WERI-Rb-1 (cell line): ENCODE measurements at regions not wholly inside any gene's neighbourhood (a gene's known extent, or its start where the extent isn't known, plus 50 kb on each side); places are given as distances from the start of the nearest gene placed in this dataset.

Experiments used
- DNase-seq: peaks from one replicate; pipeline ENCODE4 v3.0.0-alpha.2; 2020
- H3K27ac ChIP-seq: fragments of 250-450 bp; sonication (Bioruptor Pico); 2 replicates; pipeline ENCODE4 v1.5.1; 2020; ENCODE audit warnings: mild to moderate bottlenecking, moderate library complexity
- H3K27me3 ChIP-seq: fragments of 250-450 bp; sonication (Bioruptor Pico); 2 replicates; pipeline ENCODE4 v1.5.1; 2021; ENCODE audit warnings: mild to moderate bottlenecking, low read depth, moderate library complexity; ENCODE audit not compliant: insufficient read depth, severe bottlenecking
- H3K36me3 ChIP-seq: fragments of 250-450 bp; sonication (Bioruptor Pico); 2 replicates; pipeline ENCODE4 v1.5.1; 2020; ENCODE audit warnings: mild to moderate bottlenecking, moderate library complexity
- H3K4me3 ChIP-seq: 2 replicates; pipeline ENCODE4 v1.5.1; 2011; ENCODE audit warnings: low read depth, mild to moderate bottlenecking, control low read depth, low read length
- H3K9me3 ChIP-seq: fragments of 250-450 bp; sonication (Bioruptor Pico); 2 replicates; pipeline ENCODE4 v1.5.1; 2021; ENCODE audit warnings: mild to moderate bottlenecking, moderate library complexity; ENCODE audit not compliant: severe bottlenecking
- TF ChIP-seq, protein P1 (sequence below): IDR thresholded peaks from 2 replicates; pipeline ENCODE4 v1.5.1; 2011; ENCODE audit warnings: low read depth, mild to moderate bottlenecking, control low read depth, inconsistent platforms, low read length

DNA sequence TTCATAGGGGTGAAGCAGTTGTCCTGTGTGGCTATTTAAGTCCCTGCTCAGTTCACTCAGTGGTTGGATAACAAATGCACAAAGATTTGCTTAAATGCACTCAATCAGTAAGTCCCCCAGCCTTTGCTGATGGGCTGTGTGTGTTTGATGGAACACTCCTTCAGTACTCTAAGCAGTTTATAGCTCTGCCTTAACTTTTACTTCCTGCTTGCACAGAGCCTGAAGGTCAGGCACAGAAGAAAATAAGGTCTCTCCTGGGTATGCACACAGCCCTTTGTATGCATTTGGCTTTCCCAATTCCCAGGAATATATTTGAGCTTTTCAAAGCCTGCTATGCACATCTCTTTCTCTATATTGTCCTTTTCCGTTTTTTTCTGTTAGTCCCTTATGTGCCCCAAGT is 208.7 kb upstream of the STK17B start:
- no peak for DNase-seq
- no peaks in the 10 kb centered on the region for H3K9me3 ChIP-seq
- no peaks in the 10 kb centered on the region for H3K36me3 ChIP-seq
- TF ChIP-seq, protein P1, sequence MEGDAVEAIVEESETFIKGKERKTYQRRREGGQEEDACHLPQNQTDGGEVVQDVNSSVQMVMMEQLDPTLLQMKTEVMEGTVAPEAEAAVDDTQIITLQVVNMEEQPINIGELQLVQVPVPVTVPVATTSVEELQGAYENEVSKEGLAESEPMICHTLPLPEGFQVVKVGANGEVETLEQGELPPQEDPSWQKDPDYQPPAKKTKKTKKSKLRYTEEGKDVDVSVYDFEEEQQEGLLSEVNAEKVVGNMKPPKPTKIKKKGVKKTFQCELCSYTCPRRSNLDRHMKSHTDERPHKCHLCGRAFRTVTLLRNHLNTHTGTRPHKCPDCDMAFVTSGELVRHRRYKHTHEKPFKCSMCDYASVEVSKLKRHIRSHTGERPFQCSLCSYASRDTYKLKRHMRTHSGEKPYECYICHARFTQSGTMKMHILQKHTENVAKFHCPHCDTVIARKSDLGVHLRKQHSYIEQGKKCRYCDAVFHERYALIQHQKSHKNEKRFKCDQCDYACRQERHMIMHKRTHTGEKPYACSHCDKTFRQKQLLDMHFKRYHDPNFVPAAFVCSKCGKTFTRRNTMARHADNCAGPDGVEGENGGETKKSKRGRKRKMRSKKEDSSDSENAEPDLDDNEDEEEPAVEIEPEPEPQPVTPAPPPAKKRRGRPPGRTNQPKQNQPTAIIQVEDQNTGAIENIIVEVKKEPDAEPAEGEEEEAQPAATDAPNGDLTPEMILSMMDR = no peak
- H3K27me3 ChIP-seq = no peaks in the 10 kb centered on the region
- H3K27ac ChIP-seq = no peak overlapping the region
- H3K4me3 ChIP-seq = no peak overlapping the region

DNA sequence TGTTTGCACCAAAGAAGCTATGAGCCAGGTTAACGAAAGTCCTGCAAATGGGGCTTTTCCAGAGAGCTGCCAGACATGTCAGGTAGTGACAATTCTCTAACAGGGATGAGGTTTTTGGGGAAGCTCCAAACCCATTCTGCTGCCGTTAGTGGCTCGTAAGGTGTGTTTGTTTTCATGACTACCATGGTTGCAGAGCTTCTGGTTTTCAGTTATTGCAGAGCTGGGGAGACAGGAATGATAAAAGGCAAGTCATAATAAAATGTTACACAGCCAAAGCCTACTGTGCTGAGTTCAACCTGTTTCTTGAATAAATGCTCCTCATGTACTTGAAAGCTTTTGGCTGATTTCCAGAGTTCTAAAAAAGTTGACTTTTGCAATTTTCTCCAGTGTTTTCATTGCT is 209.2 kb upstream of the STK17B start:
- no peaks in the 10 kb centered on the region for H3K9me3 ChIP-seq
- DNase-seq = no peak
- no peaks in the 10 kb centered on the region for H3K27me3 ChIP-seq
- H3K4me3 ChIP-seq = no peak overlapping the region
- TF ChIP-seq, protein P1 = no peak
- H3K36me3 ChIP-seq = no peaks in the 10 kb centered on the region
- no peak overlapping the region for H3K27ac ChIP-seq

DNA sequence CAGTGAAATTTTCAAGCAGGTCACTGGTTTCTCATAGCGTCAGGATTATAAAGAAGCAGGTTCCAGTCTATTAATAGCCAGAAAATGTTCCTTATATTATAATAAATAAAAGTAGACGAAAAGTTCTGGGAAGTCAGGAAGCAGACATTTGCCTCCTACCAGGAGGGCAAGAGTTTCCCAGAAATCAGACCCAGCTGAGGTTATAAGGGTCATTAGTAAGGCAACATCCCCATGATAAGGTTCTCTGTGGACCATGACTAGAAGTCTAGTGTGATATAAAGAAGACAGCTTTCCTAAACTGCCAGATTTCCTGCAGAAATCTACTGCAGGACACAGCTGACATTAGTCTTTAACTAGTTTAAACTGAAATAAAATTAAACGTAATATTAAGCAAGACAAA is 210.1 kb upstream of the STK17B start:
- Histone ChIP-seq H3K9me3 (no peaks in the 10 kb centered on the region), H3K36me3 (no peaks in the 10 kb centered on the region), H3K27ac (no peak overlapping the region), H3K27me3 (no peaks in the 10 kb centered on the region), H3K4me3 (no peak overlapping the region)
- TF ChIP-seq, protein P1 = no peak
- no peak for DNase-seq

DNA sequence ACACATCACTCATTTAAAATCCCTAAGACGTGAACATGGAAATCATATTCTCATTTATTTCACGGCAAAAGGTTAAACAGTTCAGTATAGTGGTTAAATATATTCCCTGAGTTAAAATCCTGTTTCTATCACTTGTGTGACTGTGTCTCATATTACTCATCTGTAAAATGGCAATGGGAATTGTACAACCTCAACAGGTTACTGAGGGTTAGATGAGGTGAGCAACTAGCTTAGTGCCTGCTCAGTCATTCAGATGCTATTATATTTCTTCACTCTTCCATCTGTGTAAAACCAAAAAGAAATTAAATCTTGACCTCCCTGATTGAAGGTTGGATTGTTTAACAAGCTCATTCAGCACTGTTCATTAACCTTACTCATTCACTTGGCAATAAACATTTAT is 212.4 kb upstream of the STK17B start:
- no peak overlapping the region for H3K27ac ChIP-seq
- DNase-seq = no peak
- H3K36me3 ChIP-seq = no peaks in the 10 kb centered on the region
- TF ChIP-seq, protein P1 = no peak
- no peaks in the 10 kb centered on the region for H3K27me3 ChIP-seq
- no peak overlapping the region for H3K4me3 ChIP-seq
- H3K9me3 ChIP-seq = no peaks in the 10 kb centered on the region

DNA sequence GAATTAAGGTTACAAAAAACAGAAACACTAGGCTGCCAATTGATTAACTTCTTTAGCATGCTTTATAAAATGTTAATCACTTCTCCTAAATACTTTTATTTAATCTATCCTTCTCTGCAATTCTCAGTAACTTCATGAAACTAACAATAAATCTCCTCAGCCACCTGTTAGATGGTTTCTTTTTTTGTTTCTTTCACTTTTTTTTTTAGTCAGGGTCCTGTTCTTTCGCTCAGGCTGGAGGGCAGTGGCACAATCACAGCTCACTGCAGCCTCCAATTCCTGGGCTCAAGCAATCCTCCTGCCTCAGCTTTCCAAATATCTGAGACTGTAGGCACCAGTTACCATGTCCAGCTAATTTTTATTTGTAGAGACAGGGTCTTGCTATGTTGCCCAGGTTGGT is 213.4 kb upstream of the STK17B start:
- no peak overlapping the region for H3K4me3 ChIP-seq
- H3K36me3 ChIP-seq = no peaks in the 10 kb centered on the region
- no peak overlapping the region for H3K27ac ChIP-seq
- TF ChIP-seq, protein P1 = no peak
- H3K27me3 ChIP-seq = no peaks in the 10 kb centered on the region
- DNase-seq = no peak
- no peaks in the 10 kb centered on the region for H3K9me3 ChIP-seq

DNA sequence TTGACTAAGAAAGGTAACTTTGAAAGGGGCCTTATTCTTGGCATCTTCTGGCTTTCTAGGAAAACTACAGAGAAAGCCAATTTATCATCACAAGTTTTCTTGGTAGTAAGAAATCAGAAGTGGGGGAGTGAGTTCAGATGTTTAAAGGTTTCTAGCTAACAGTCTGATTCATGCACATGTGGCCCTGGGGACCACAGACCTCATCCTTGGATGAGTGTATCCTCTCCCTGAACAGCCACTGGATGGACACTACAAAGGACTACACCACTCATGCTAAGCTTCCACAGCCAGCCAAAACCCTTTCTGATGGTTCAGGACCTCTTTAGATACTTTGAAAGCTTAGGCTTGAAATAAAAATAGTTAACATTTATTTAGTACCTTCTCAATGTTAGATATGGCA is 218.3 kb upstream of the STK17B start:
- Histone ChIP-seq H3K27ac (no peak overlapping the region), H3K36me3 (no peaks in the 10 kb centered on the region)
- TF ChIP-seq, protein P1 = no peak

More for the DNA sequence above, 218.3 kb upstream of the STK17B start:
- H3K9me3 ChIP-seq = no peaks in the 10 kb centered on the region
- H3K27me3 ChIP-seq = no peaks in the 10 kb centered on the region
- H3K4me3 ChIP-seq = no peak overlapping the region
- no peak for DNase-seq
